HEK293 (cell line): ENCODE measurements at regions not wholly inside any gene's neighbourhood (a gene's known extent, or its start where the extent isn't known, plus 50 kb on each side); places are given as distances from the start of the nearest gene placed in this dataset.

ENCODE experiments used
- CTCF ChIA-PET: fragments of 350-600 bp; formaldehyde crosslinking; extraction: SDS; loops from one replicate; lab custom pipeline; 2021; ENCODE audit warnings: antibody characterized with exemption; lab: Yijun Ruan, JAX
- POLR2A ChIA-PET: fragments of 300-600 bp; formaldehyde crosslinking; extraction: SDS; loops from one replicate; lab custom pipeline; 2020; ENCODE audit warnings: antibody characterized with exemption, inconsistent platforms; lab: Yijun Ruan, JAX
- H3K27ac ChIP-seq: fragments of 200-500 bp; sonication (Bioruptor generic); 2 replicates; pipeline ENCODE4 v1.5.1; 2014; ENCODE audit warnings: low read depth, low read length, control low read depth, inconsistent platforms; ENCODE audit errors: extremely low read depth
- H3K36me3 ChIP-seq, 2 experiments: fragments of 200-500 bp in 1 of 2; sonication (Bioruptor generic) in 1 of 2; 1 replicate in 1 of 2; 2 replicates in 1 of 2; pipeline ENCODE4 v1.5.1; 2014 to 2017; ENCODE audit warnings: inconsistent platforms in 2 of 2, low read length in 2 of 2; ENCODE audit not compliant: control insufficient read depth in 2 of 2, insufficient read depth in 1 of 2
- H3K4me1 ChIP-seq: fragments of 200-500 bp; sonication (Bioruptor generic); 2 replicates; pipeline ENCODE4 v1.5.1; 2014; ENCODE audit warnings: mild to moderate bottlenecking, low read length, inconsistent platforms; ENCODE audit not compliant: control insufficient read depth, insufficient read depth
- H3K4me3 ChIP-seq: 2 replicates; pipeline ENCODE4 v1.5.1; 2011; ENCODE audit warnings: low read depth, mild to moderate bottlenecking, control low read depth, low read length, moderate library complexity
- H3K9me3 ChIP-seq: fragments of 200-500 bp; sonication (Bioruptor generic); 2 replicates; pipeline ENCODE4 v1.5.1; 2014; ENCODE audit warnings: low read depth, low read length, inconsistent platforms; ENCODE audit not compliant: control insufficient read depth, insufficient read depth
- GLI4 ChIP-seq: fragments of 450-650 bp; formaldehyde crosslinking; IDR thresholded peaks from 2 replicates; pipeline ENCODE4 v1.5.1; 2016; ENCODE audit warnings: missing biosample characterization, missing genetic modification characterization
- GLIS1 ChIP-seq: fragments of 450-650 bp; formaldehyde crosslinking; IDR thresholded peaks from 2 replicates; pipeline ENCODE4 v1.5.1; 2016; ENCODE audit warnings: missing biosample characterization, missing genetic modification characterization
- PRDM1 ChIP-seq: fragments of 450-650 bp; formaldehyde crosslinking; IDR thresholded peaks from 2 replicates; pipeline ENCODE4; 2016; ENCODE audit warnings: missing biosample characterization, missing genetic modification characterization
- SCRT1 ChIP-seq: fragments of 450-650 bp; formaldehyde crosslinking; IDR thresholded peaks from 2 replicates; pipeline ENCODE4 v1.5.1; 2016; ENCODE audit warnings: missing biosample characterization, missing genetic modification characterization, borderline replicate concordance
- SCRT2 ChIP-seq: fragments of 450-650 bp; formaldehyde crosslinking; IDR thresholded peaks from 2 replicates; pipeline ENCODE4 v1.5.1; 2016; ENCODE audit warnings: missing biosample characterization, missing genetic modification characterization
- SP2 ChIP-seq: fragments of 450-650 bp; formaldehyde crosslinking; IDR thresholded peaks from 2 replicates; pipeline ENCODE4 v1.5.1; 2016; ENCODE audit warnings: missing biosample characterization, missing genetic modification characterization
- ZBTB20 ChIP-seq: fragments of 450-650 bp; formaldehyde crosslinking; IDR thresholded peaks from 2 replicates; pipeline ENCODE4 v1.5.1; 2016; ENCODE audit warnings: missing biosample characterization, missing genetic modification characterization
- ZEB2 ChIP-seq: fragments of 450-650 bp; formaldehyde crosslinking; IDR thresholded peaks from 2 replicates; pipeline ENCODE4 v1.5.1; 2016; ENCODE audit warnings: missing biosample characterization, missing genetic modification characterization
- ZFHX2 ChIP-seq: fragments of 450-650 bp; formaldehyde crosslinking; conservative IDR thresholded peaks from 2 replicates; pipeline ENCODE4 v1.5.1; 2016; ENCODE audit warnings: missing biosample characterization, missing genetic modification characterization
- ZNF10 ChIP-seq: fragments of 450-650 bp; formaldehyde crosslinking; IDR thresholded peaks from 2 replicates; pipeline ENCODE4 v1.5.1; 2017; ENCODE audit warnings: missing biosample characterization, missing genetic modification characterization
- ZNF114 ChIP-seq: fragments of 450-650 bp; formaldehyde crosslinking; IDR thresholded peaks from 2 replicates; pipeline ENCODE4 v1.5.0; 2017; ENCODE audit warnings: missing biosample characterization, missing genetic modification characterization
- ZNF202 ChIP-seq: fragments of 450-650 bp; formaldehyde crosslinking; IDR thresholded peaks from 2 replicates; pipeline ENCODE4 v1.5.1; 2016; ENCODE audit warnings: missing biosample characterization, missing genetic modification characterization, borderline replicate concordance
- ZNF211 ChIP-seq: fragments of 450-650 bp; formaldehyde crosslinking; IDR thresholded peaks from 2 replicates; pipeline ENCODE4 v1.5.1; 2016; ENCODE audit warnings: low read depth, missing biosample characterization, missing genetic modification characterization
- ZNF221 ChIP-seq: fragments of 450-650 bp; formaldehyde crosslinking; IDR thresholded peaks from 2 replicates; pipeline ENCODE4 v1.5.1; 2017; ENCODE audit warnings: missing biosample characterization, missing genetic modification characterization, borderline replicate concordance
- ZNF24 ChIP-seq: fragments of 450-650 bp; formaldehyde crosslinking; IDR thresholded peaks from 2 replicates; pipeline ENCODE4 v1.5.1; 2016; ENCODE audit warnings: missing biosample characterization, missing genetic modification characterization
- ZNF37A ChIP-seq: fragments of 450-650 bp; IDR thresholded peaks from 2 replicates; pipeline ENCODE4 v1.5.1; 2018; ENCODE audit warnings: missing biosample characterization, missing genetic modification characterization
- ZNF510 ChIP-seq: fragments of 450-650 bp; formaldehyde crosslinking; IDR thresholded peaks from 2 replicates; pipeline ENCODE4 v1.5.1; 2018; ENCODE audit warnings: mild to moderate bottlenecking, missing genetic modification characterization, missing biosample characterization; ENCODE audit not compliant: insufficient replicate concordance
- ZNF549 ChIP-seq: fragments of 450-650 bp; IDR thresholded peaks from 2 replicates; pipeline ENCODE4 v1.5.1; 2018; ENCODE audit warnings: missing biosample characterization, missing genetic modification characterization, mild to moderate bottlenecking, inconsistent platforms, moderate library complexity
- ZNF555 ChIP-seq: fragments of 450-650 bp; formaldehyde crosslinking; conservative IDR thresholded peaks from 2 replicates; pipeline ENCODE4 v1.5.1; 2017; ENCODE audit warnings: missing biosample characterization, mild to moderate bottlenecking, missing genetic modification characterization, inconsistent platforms
- ZNF596 ChIP-seq: fragments of 450-650 bp; IDR thresholded peaks from 2 replicates; pipeline ENCODE4 v1.5.0; 2018; ENCODE audit warnings: missing biosample characterization, mild to moderate bottlenecking, missing genetic modification characterization, moderate library complexity
- ZNF610 ChIP-seq: fragments of 450-650 bp; formaldehyde crosslinking; IDR thresholded peaks from 2 replicates; pipeline ENCODE4 v1.5.1; 2016; ENCODE audit warnings: missing biosample characterization, missing genetic modification characterization, borderline replicate concordance
- ZNF707 ChIP-seq: fragments of 450-650 bp; formaldehyde crosslinking; IDR thresholded peaks from 2 replicates; pipeline ENCODE4 v1.5.1; 2016; ENCODE audit warnings: missing biosample characterization, missing genetic modification characterization
- ZNF830 ChIP-seq: fragments of 450-650 bp; IDR thresholded peaks from 2 replicates; pipeline ENCODE4 v1.5.0; 2018; ENCODE audit warnings: missing biosample characterization, missing genetic modification characterization, low read depth, mild to moderate bottlenecking, moderate library complexity
- ZXDB ChIP-seq: fragments of 450-650 bp; formaldehyde crosslinking; IDR thresholded peaks from 2 replicates; pipeline ENCODE4 v1.5.1; 2016; ENCODE audit warnings: missing biosample characterization, missing genetic modification characterization
- TF ChIP-seq, protein P1 (sequence below): fragments of 450-650 bp; formaldehyde crosslinking; IDR thresholded peaks from 2 replicates; pipeline ENCODE4 v1.5.1; 2016; ENCODE audit warnings: missing biosample characterization, missing genetic modification characterization
- TF ChIP-seq, protein P2 (sequence below): fragments of 450-650 bp; formaldehyde crosslinking; IDR thresholded peaks from 2 replicates; pipeline ENCODE4 v1.5.1; 2016; ENCODE audit warnings: missing biosample characterization, missing genetic modification characterization
- TF ChIP-seq, protein P3 (sequence below): fragments of 450-650 bp; formaldehyde crosslinking; IDR thresholded peaks from 2 replicates; pipeline ENCODE4 v1.5.1; 2016; ENCODE audit warnings: missing biosample characterization, missing genetic modification characterization
- TF ChIP-seq, protein P4 (sequence below): fragments of 450-650 bp; formaldehyde crosslinking; IDR thresholded peaks from 2 replicates; pipeline ENCODE4 v1.5.1; 2016; ENCODE audit warnings: missing biosample characterization, missing genetic modification characterization

DNA sequence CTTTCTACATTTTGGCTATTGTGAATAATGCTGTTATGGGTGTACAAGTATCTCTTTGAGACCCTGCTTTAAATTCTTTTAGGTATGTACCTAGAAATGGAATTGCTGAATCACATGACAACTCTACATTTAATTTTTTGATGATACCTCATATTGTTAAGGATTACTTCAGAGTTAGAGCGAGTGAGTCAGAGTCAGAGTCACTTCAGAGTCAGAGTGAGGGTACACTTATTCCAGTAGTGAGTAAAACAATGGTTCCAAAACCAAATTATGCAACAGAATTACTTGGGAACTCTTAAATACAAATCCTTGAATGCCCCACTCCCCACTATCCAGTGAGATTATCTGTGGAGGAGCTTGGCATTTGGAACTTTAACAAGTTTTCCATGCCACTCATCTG, 50.3 kb upstream of the SNRK start:
- Histone ChIP-seq H3K27ac (no peak overlapping the region), H3K4me1 (no peaks in the 10 kb centered on the region), H3K36me3 (no peaks in the 10 kb centered on the region), H3K4me3 (no peak overlapping the region), H3K9me3 (no peaks in the 10 kb centered on the region)
- ChIA-PET POLR2A (no interaction called here), CTCF (no interaction called here)
- TF ChIP-seq SP2 (tag by site-specific recombination) (no peak), ZNF24 (tag by site-specific recombination) (no peak), ZNF114 (tag by site-specific recombination) (no peak), GLI4 (tag by site-specific recombination) (no peak), ZXDB (no peak), ZEB2 (no peak), ZNF221 (tag by site-specific recombination) (no peak), GLIS1 (tag by site-specific recombination) (no peak), ZNF202 (tag by site-specific recombination) (no peak), ZNF37A (tag by site-specific recombination) (no peak), ZNF10 (no peak)
- TF ChIP-seq, protein P1, sequence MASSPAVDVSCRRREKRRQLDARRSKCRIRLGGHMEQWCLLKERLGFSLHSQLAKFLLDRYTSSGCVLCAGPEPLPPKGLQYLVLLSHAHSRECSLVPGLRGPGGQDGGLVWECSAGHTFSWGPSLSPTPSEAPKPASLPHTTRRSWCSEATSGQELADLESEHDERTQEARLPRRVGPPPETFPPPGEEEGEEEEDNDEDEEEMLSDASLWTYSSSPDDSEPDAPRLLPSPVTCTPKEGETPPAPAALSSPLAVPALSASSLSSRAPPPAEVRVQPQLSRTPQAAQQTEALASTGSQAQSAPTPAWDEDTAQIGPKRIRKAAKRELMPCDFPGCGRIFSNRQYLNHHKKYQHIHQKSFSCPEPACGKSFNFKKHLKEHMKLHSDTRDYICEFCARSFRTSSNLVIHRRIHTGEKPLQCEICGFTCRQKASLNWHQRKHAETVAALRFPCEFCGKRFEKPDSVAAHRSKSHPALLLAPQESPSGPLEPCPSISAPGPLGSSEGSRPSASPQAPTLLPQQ: no peak
- TF ChIP-seq, protein P2, sequence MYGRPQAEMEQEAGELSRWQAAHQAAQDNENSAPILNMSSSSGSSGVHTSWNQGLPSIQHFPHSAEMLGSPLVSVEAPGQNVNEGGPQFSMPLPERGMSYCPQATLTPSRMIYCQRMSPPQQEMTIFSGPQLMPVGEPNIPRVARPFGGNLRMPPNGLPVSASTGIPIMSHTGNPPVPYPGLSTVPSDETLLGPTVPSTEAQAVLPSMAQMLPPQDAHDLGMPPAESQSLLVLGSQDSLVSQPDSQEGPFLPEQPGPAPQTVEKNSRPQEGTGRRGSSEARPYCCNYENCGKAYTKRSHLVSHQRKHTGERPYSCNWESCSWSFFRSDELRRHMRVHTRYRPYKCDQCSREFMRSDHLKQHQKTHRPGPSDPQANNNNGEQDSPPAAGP: no peak

DNA sequence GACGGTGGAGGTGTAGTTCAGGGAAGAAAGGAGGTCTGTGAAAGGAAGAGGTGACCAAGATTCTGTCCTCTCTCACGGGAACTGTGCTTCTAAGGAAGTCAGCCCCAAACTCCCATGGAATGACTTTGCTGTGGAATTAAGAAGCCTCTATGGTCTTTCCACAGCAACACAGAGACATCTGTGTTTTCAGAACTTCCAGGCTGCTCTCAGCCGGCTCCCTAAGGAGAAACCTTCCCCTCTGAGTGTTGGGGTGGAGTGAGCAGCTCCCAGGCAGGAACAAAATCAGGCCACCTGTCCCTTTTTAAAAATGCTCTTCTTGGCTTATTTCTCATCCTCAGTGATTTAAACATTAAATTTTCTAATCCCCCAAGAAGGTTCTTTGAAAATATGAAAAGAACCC, 53.3 kb upstream of the SNRK start:
- no peaks in the 10 kb centered on the region for H3K9me3 ChIP-seq
- ChIA-PET POLR2A (no interaction called here), CTCF (interaction anchor here (1.0 kb wide), 1 partner anchor 30 kb away, joined by 3 read pairs; no protein-coding TSS in a partner anchor)
- H3K4me1 ChIP-seq: no peaks in the 10 kb centered on the region
- H3K4me3 ChIP-seq: no peak overlapping the region
- no peak for TF ChIP-seq ZNF610 (tag by site-specific recombination)
- TF ChIP-seq, protein P3, sequence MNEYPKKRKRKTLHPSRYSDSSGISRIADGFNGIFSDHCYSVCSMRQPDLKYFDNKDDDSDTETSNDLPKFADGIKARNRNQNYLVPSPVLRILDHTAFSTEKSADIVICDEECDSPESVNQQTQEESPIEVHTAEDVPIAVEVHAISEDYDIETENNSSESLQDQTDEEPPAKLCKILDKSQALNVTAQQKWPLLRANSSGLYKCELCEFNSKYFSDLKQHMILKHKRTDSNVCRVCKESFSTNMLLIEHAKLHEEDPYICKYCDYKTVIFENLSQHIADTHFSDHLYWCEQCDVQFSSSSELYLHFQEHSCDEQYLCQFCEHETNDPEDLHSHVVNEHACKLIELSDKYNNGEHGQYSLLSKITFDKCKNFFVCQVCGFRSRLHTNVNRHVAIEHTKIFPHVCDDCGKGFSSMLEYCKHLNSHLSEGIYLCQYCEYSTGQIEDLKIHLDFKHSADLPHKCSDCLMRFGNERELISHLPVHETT (tag by site-specific recombination): no peak
- no peak for TF ChIP-seq ZFHX2
- no peak for TF ChIP-seq PRDM1 (tag by site-specific recombination)
- no peak for TF ChIP-seq ZNF549 (tag by site-specific recombination)
- TF ChIP-seq ZNF830 (tag by site-specific recombination): no peak
- TF ChIP-seq ZNF555 (tag by site-specific recombination): no peak
- no peak for TF ChIP-seq SCRT2
- no peak for TF ChIP-seq ZNF707
- TF ChIP-seq SCRT1: no peak
- no peak for TF ChIP-seq ZNF510 (tag by site-specific recombination)
- TF ChIP-seq, protein P4, sequence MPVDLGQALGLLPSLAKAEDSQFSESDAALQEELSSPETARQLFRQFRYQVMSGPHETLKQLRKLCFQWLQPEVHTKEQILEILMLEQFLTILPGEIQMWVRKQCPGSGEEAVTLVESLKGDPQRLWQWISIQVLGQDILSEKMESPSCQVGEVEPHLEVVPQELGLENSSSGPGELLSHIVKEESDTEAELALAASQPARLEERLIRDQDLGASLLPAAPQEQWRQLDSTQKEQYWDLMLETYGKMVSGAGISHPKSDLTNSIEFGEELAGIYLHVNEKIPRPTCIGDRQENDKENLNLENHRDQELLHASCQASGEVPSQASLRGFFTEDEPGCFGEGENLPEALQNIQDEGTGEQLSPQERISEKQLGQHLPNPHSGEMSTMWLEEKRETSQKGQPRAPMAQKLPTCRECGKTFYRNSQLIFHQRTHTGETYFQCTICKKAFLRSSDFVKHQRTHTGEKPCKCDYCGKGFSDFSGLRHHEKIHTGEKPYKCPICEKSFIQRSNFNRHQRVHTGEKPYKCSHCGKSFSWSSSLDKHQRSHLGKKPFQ: no peak
- TF ChIP-seq ZNF596 (tag by site-specific recombination): no peak
- no peak for TF ChIP-seq ZNF211 (tag by site-specific recombination)
- TF ChIP-seq ZBTB20 (tag by site-specific recombination): no peak
- TF ChIP-seq, all 188 proteins: peak for 0
- Histone ChIP-seq H3K27ac (no peak overlapping the region), H3K36me3 (no peaks in the 10 kb centered on the region)
